Body of pancreas (tissue), 4 donors: ENCODE measurements at regions not wholly inside any gene's neighbourhood (a gene's known extent, or its start where the extent isn't known, plus 50 kb on each side); places are given as distances from the start of the nearest gene placed in this dataset.

Experiments used
- ATAC-seq: fragments of 150-250 bp; one replicate; pipeline ENCODE4 v1.9.1; 2016
- DNase-seq, 4 donors: peaks; one replicate each; pipeline ENCODE4 v3.0.0-alpha.2; 2019
- H3K27ac ChIP-seq, 4 donors: fragments of 200-600 bp; sonication (generic); 1 replicate in 3 of 4; 2 replicates in 1 of 4; pipeline versions ENCODE4 v1.5.1 to v1.6.1; 2016 to 2019; ENCODE audit warnings: mild to moderate bottlenecking in 1 of 4, mixed read lengths in 1 of 4, moderate library complexity in 1 of 4
- H3K27me3 ChIP-seq, 2 donors: fragments of 200-600 bp; sonication (generic); one replicate each; pipeline ENCODE4 v1.6.0; 2016; ENCODE audit warnings: mild to moderate bottlenecking in 1 of 2
- H3K36me3 ChIP-seq, 2 donors: fragments of 200-600 bp; sonication (generic); replicated peaks in 1 of 2; 2 replicates each; pipeline ENCODE4 v1.5.1; 2016; ENCODE audit warnings: low read depth in 2 of 2; ENCODE audit not compliant: insufficient read depth in 1 of 2
- H3K4me1 ChIP-seq: fragments of 200-600 bp; sonication (generic); one replicate; pipeline ENCODE4 v1.6.0; 2016
- H3K4me3 ChIP-seq, 2 donors: fragments of 200-600 bp; sonication (generic); 1 replicate in 1 of 2; 2 replicates in 1 of 2; pipeline ENCODE4 v1.5.1; 2016 to 2019
- H3K9me3 ChIP-seq, 3 donors: fragments of 200-600 bp; sonication (generic); 1 replicate in 2 of 3; 2 replicates in 1 of 3; pipeline ENCODE4 v1.5.1; 2016
- POLR2A ChIP-seq, 3 donors: fragments of 450-650 bp; IDR thresholded peaks; one replicate each; pipeline ENCODE4 v1.6.1; 2016; ENCODE audit warnings: antibody characterized with exemption in 3 of 3, mild to moderate bottlenecking in 2 of 3
- WGBS, 2 donors: methylation state at CpG; one replicate each; pipeline ENCODE4 v1.1.5; 2017; 5-methylcytosine and 5-hydroxymethylcytosine counted together
- intact Hi-C: fragments of 100-400 bp; cut with DNase I; formaldehyde crosslinking; loops from one replicate; pipeline ENCODE4 v1.15.1; 2023
- TF ChIP-seq, protein P1 (sequence below), 7 experiments: fragments of 450-650 bp in 4 of 7; fragments of 200-600 bp in 3 of 7; sonication (generic) in 3 of 7; IDR thresholded peaks; one replicate each; pipeline ENCODE4 v1.5.1; 2016 to 2019; ENCODE audit warnings: antibody characterized with exemption in 7 of 7

- intact Hi-C loops, result no loop called here
- Histone ChIP-seq H3K27me3 (peaks cover 0 to 6% of the 10 kb centered on the region in 2 donors), H3K36me3 (no peaks in the 10 kb centered on the region), H3K27ac (peak overlapping the region in 1 of 4 donors; percentile 14), H3K9me3 (no peaks in the 10 kb centered on the region), H3K4me3 (no peak overlapping the region), H3K4me1 (peaks cover 69% of the 10 kb centered on the region)
- TF ChIP-seq, protein P1, sequence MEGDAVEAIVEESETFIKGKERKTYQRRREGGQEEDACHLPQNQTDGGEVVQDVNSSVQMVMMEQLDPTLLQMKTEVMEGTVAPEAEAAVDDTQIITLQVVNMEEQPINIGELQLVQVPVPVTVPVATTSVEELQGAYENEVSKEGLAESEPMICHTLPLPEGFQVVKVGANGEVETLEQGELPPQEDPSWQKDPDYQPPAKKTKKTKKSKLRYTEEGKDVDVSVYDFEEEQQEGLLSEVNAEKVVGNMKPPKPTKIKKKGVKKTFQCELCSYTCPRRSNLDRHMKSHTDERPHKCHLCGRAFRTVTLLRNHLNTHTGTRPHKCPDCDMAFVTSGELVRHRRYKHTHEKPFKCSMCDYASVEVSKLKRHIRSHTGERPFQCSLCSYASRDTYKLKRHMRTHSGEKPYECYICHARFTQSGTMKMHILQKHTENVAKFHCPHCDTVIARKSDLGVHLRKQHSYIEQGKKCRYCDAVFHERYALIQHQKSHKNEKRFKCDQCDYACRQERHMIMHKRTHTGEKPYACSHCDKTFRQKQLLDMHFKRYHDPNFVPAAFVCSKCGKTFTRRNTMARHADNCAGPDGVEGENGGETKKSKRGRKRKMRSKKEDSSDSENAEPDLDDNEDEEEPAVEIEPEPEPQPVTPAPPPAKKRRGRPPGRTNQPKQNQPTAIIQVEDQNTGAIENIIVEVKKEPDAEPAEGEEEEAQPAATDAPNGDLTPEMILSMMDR (IDR thresholded peaks at IDR 0.05), result no peak
- no peak for TF ChIP-seq POLR2A (IDR thresholded peaks at IDR 0.05)
- 89 to 94% methylated on average over 12 to 13 of the region's 13 CpGs for WGBS, 2 donors
- ATAC-seq (no peak), DNase-seq (no peak)
Observed at GRCh38 chr17:77369544-77369971, 228.8 kb downstream of the SEC14L1 start.

GRCh38 chr17:77370586-77370985 is 229.8 kb downstream of the SEC14L1 start:
- 92 to 94% methylated on average over 3 to 5 of the region's 5 CpGs for WGBS, 2 donors

GRCh38 chr17:77371117-77371887 is 230.5 kb downstream of the SEC14L1 start:
- no peak overlapping the region for H3K4me3 ChIP-seq
- DNase-seq (peak in 1 of 4 donors; percentile 24), ATAC-seq (no peak)
- peak overlapping the region in 2 of 4 donors; percentile 89 to 93 for H3K27ac ChIP-seq
- intact Hi-C loops, result no loop called here
- H3K27me3 ChIP-seq, result peaks cover 0 to 6% of the 10 kb centered on the region in 2 donors
- 45 to 63% methylated on average over 11 to 20 of the region's 20 CpGs for WGBS, 2 donors
- H3K9me3 ChIP-seq, result no peaks in the 10 kb centered on the region
- no peaks in the 10 kb centered on the region for H3K36me3 ChIP-seq
- no peak for TF ChIP-seq POLR2A (IDR thresholded peaks at IDR 0.05)
- TF ChIP-seq, protein P1 (IDR thresholded peaks at IDR 0.05), result no peak
- H3K4me1 ChIP-seq, result peaks cover 69% of the 10 kb centered on the region

More at GRCh38 chr17:77370586-77370985, 229.8 kb downstream of the SEC14L1 start:
- no peak for ATAC-seq
- intact Hi-C loops, result no loop called here
- Histone ChIP-seq H3K27me3 (peaks cover 0 to 6% of the 10 kb centered on the region in 2 donors), H3K27ac (peak overlapping the region in 2 of 4 donors; percentile 7 to 93), H3K9me3 (no peaks in the 10 kb centered on the region), H3K4me1 (peaks cover 69% of the 10 kb centered on the region), H3K36me3 (no peaks in the 10 kb centered on the region), H3K4me3 (no peak overlapping the region)
- DNase-seq, result no peak
- TF ChIP-seq POLR2A (IDR thresholded peaks at IDR 0.05), result no peak
- TF ChIP-seq, protein P1 (IDR thresholded peaks at IDR 0.05), result no peak

DNA sequence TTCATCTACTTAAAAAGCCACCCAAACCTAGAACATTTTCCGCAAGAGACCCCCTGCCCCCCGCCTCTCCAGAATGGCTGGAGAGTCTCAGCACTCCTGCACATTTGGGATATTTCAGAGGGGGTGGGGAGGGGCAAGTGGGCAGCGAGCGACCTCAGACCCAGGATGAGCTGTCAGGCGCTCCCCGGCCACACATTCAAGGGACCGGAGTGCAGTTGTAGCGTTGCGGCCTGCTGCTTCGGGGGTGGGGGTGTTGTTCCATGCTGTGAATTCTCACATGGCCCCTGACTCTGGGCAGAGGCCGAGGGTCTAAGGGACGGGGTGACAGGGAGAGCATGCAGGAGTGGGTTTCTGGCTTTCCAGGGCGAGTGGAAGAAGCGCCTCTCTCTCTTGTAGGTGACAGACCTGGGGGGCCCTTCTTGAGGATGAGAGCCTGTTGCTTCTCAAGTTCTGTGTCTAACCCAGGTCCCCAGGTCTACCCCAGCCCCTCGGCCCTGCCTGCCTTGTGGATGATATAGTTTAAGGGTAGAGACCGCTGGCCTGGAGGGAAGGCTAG is 231.2 kb downstream of the SEC14L1 start:
- Histone ChIP-seq H3K36me3 (no peaks in the 10 kb centered on the region), H3K27ac (peak overlapping the region in 3 of 4 donors; percentile 78 to 93 (median 89)), H3K4me1 (peaks cover 69% of the 10 kb centered on the region), H3K27me3 (peaks cover 0 to 6% of the 10 kb centered on the region in 2 donors), H3K9me3 (no peaks in the 10 kb centered on the region), H3K4me3 (no peak overlapping the region)
- TF ChIP-seq POLR2A (IDR thresholded peaks at IDR 0.05), result no peak
- TF ChIP-seq, protein P1 (IDR thresholded peaks at IDR 0.05), result no peak
- 72 to 76% methylated on average over 12 to 16 of the region's 16 CpGs for WGBS, 2 donors
- ATAC-seq (no peak), DNase-seq (peak in 1 of 4 donors; percentile 14)
- intact Hi-C loops, result no loop called here
